DOHH2 (cell line): ENCODE measurements at regions not wholly inside any gene's neighbourhood (a gene's known extent, or its start where the extent isn't known, plus 50 kb on each side); places are given as distances from the start of the nearest gene placed in this dataset.

Experiments
- H3F3A ChIP-seq: fragments of 200-600 bp; sonication (generic), shearing (Covaris generic); 2 replicates; pipeline ENCODE4 v1.6.0; 2016; ENCODE audit warnings: antibody characterized with exemption, mild to moderate bottlenecking; ENCODE audit not compliant: control insufficient read depth, insufficient read depth
- H3K27ac ChIP-seq: fragments of 200-600 bp; sonication (generic); 2 replicates; pipeline ENCODE4 v1.5.1; 2014; ENCODE audit warnings: low read depth, mild to moderate bottlenecking, low read length, moderate library complexity
- H3K27me3 ChIP-seq: fragments of 200-600 bp; sonication (generic); 2 replicates; pipeline ENCODE4 v1.6.1; 2014; ENCODE audit warnings: mild to moderate bottlenecking, low read length, mixed read lengths; ENCODE audit not compliant: control insufficient read depth
- H3K36me3 ChIP-seq: fragments of 200-600 bp; sonication (generic); 2 replicates; pipeline ENCODE4 v1.6.1; 2014; ENCODE audit warnings: mild to moderate bottlenecking, low read length, moderate library complexity, mixed read lengths; ENCODE audit not compliant: control insufficient read depth
- H3K4me1 ChIP-seq: fragments of 200-600 bp; sonication (generic); 2 replicates; pipeline ENCODE4 v1.6.1; 2014; ENCODE audit warnings: mild to moderate bottlenecking, low read length, mixed read lengths; ENCODE audit not compliant: control insufficient read depth
- H3K4me2 ChIP-seq: fragments of 200-600 bp; sonication (generic); 2 replicates; pipeline ENCODE4 v1.6.0; 2014; ENCODE audit warnings: mild to moderate bottlenecking, low read length, moderate library complexity
- H3K4me3 ChIP-seq: fragments of 200-600 bp; sonication (generic); 2 replicates; pipeline ENCODE4 v1.5.1; 2014; ENCODE audit warnings: mild to moderate bottlenecking, low read length, mixed read lengths
- H3K79me2 ChIP-seq: fragments of 200-600 bp; sonication (generic); 2 replicates; pipeline ENCODE4 v1.6.1; 2014; ENCODE audit warnings: mild to moderate bottlenecking, low read length, mixed read lengths; ENCODE audit not compliant: control insufficient read depth
- H3K9me2 ChIP-seq: fragments of 200-600 bp; sonication (generic); replicated peaks from 2 replicates; pipeline ENCODE4 v1.6.1; 2014; ENCODE audit warnings: mild to moderate bottlenecking, low read length, mixed read lengths; ENCODE audit not compliant: control insufficient read depth
- H3K9me3 ChIP-seq: fragments of 200-600 bp; sonication (generic); 2 replicates; pipeline ENCODE4 v1.6.1; 2014; ENCODE audit warnings: antibody characterized with exemption, low read length, mixed read lengths; ENCODE audit not compliant: control insufficient read depth, insufficient read depth
- H4K20me1 ChIP-seq: fragments of 200-600 bp; sonication (generic); 2 replicates; pipeline ENCODE4 v1.6.0; 2014; ENCODE audit warnings: low read depth, mild to moderate bottlenecking, antibody characterized with exemption, low read length, moderate library complexity; ENCODE audit not compliant: control insufficient read depth, insufficient read depth
- EZH2phosphoT487 ChIP-seq: fragments of 200-600 bp; sonication (generic); IDR thresholded peaks from 2 replicates; pipeline ENCODE4 v1.6.1; 2017; ENCODE audit warnings: borderline replicate concordance, mild to moderate bottlenecking, antibody characterized with exemption, low read length, moderate library complexity, mixed read lengths
- TF ChIP-seq, protein P1 (sequence below): fragments of 200-600 bp; sonication (generic); IDR thresholded peaks from one replicate; pipeline ENCODE4 v1.5.1; 2014; ENCODE audit warnings: antibody characterized with exemption, mild to moderate bottlenecking, low read depth, low read length; ENCODE audit not compliant: poor library complexity, severe bottlenecking

DNA sequence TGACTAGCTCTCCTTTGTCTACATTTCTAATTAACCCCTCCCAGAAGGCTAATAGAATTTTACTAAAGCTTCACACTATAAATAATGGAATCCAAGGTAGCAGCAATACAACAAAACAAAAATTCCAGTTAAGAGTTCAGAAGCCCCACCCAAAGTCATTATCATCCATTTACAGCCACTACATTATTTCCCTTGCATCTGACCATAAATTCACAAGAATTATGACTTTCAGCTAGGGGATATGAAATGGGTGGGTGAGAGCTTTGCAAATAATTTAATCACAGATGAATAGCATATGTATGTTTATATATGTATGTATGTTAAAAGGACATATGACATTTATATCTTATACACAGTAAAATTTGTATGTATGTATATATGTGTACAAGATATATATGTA, 65.3 kb upstream of the PTGDR start:
- H3K4me3 ChIP-seq = no peak overlapping the region
- H3K9me2 ChIP-seq = no peaks in the 10 kb centered on the region
- peaks cover 6% of the 10 kb centered on the region for H3K4me1 ChIP-seq
- no peaks in the 10 kb centered on the region for H3K9me3 ChIP-seq
- no peaks in the 10 kb centered on the region for H3K27me3 ChIP-seq
- H3K27ac ChIP-seq = no peak overlapping the region
- H3K36me3 ChIP-seq = no peaks in the 10 kb centered on the region
- no peaks in the 10 kb centered on the region for H3F3A ChIP-seq
- no peak overlapping the region for H3K4me2 ChIP-seq
- H4K20me1 ChIP-seq = no peaks in the 10 kb centered on the region
- no peaks in the 10 kb centered on the region for H3K79me2 ChIP-seq
- TF ChIP-seq, protein P1, sequence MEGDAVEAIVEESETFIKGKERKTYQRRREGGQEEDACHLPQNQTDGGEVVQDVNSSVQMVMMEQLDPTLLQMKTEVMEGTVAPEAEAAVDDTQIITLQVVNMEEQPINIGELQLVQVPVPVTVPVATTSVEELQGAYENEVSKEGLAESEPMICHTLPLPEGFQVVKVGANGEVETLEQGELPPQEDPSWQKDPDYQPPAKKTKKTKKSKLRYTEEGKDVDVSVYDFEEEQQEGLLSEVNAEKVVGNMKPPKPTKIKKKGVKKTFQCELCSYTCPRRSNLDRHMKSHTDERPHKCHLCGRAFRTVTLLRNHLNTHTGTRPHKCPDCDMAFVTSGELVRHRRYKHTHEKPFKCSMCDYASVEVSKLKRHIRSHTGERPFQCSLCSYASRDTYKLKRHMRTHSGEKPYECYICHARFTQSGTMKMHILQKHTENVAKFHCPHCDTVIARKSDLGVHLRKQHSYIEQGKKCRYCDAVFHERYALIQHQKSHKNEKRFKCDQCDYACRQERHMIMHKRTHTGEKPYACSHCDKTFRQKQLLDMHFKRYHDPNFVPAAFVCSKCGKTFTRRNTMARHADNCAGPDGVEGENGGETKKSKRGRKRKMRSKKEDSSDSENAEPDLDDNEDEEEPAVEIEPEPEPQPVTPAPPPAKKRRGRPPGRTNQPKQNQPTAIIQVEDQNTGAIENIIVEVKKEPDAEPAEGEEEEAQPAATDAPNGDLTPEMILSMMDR = no peak
- TF ChIP-seq EZH2phosphoT487 = no peak

- no peaks in the 10 kb centered on the region for H3K36me3 ChIP-seq
- H3F3A ChIP-seq = no peaks in the 10 kb centered on the region
- no peaks in the 10 kb centered on the region for H3K79me2 ChIP-seq
- no peak overlapping the region for H3K4me2 ChIP-seq
- peaks cover 2% of the 10 kb centered on the region; the same call in 1 of the 2 replicates for H3K9me3 ChIP-seq
- H3K27ac ChIP-seq = no peak overlapping the region
- H3K4me3 ChIP-seq = no peak overlapping the region
- H4K20me1 ChIP-seq = no peaks in the 10 kb centered on the region
- H3K9me2 ChIP-seq = no peaks in the 10 kb centered on the region
- H3K4me1 ChIP-seq = peaks cover 13% of the 10 kb centered on the region
- no peaks in the 10 kb centered on the region for H3K27me3 ChIP-seq
- TF ChIP-seq, protein P1 = no peak
Measured at GRCh38 chr14:52190337-52190931, 77.1 kb upstream of the PTGDR start.

DNA sequence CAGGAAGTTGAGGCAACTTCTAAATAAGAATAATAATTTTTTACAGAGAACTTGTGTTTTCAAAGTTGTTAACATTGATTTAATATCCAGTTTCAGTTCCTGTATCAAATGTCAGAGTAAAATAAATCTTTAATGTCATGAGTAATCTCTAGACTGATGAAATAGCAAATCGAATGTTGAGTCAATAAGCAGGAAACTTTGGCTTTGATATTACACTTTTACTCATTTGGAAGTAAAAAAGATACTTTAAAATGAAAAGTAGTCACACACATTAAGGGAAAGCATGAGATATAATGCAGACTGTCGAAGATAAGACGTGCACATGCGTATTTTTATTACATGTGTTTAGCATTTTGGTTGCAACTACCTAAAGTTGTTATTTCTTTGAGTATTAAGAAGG, 78.2 kb upstream of the PTGDR start:
- Histone ChIP-seq H3K4me2 (no peak overlapping the region), H3K36me3 (no peaks in the 10 kb centered on the region), H3K79me2 (no peaks in the 10 kb centered on the region), H3K27ac (no peak overlapping the region), H3K9me2 (no peaks in the 10 kb centered on the region), H3K4me3 (no peak overlapping the region), H3K4me1 (peaks cover 18% of the 10 kb centered on the region), H3K27me3 (no peaks in the 10 kb centered on the region), H3K9me3 (no peaks in the 10 kb centered on the region), H4K20me1 (no peaks in the 10 kb centered on the region), H3F3A (no peaks in the 10 kb centered on the region)
- no peak for TF ChIP-seq EZH2phosphoT487
- TF ChIP-seq, protein P1 = no peak
